ENCODE measurements at regions not wholly inside any gene's neighbourhood (a gene's known extent, or its start where the extent isn't known, plus 50 kb on each side); places are given as distances from the start of the nearest gene placed in this dataset.

- 83% methylated on average over 6 of the region's 6 CpGs for WGBS (ENCODE audit: insufficient coverage)
- Histone ChIP-seq H3K4me3 (ENCODE audit: control insufficient read depth in 1 of 2, extremely low read depth in 1 of 2, low read length in 1 of 2) (no peak overlapping the region), H3K9me3 (no peaks in the 10 kb centered on the region), H3K4me1 (ENCODE audit: control insufficient read depth in 1 of 2, extremely low read depth in 1 of 2, insufficient read depth in 2 of 2, low read length in 2 of 2) (no peaks in the 10 kb centered on the region), H3K36me3 (ENCODE audit: control insufficient read depth in 2 of 2, extremely low read depth in 1 of 2, insufficient read depth in 1 of 2, low read length in 1 of 2) (no peaks in the 10 kb centered on the region), H3K27ac (ENCODE audit: low read length) (no peak overlapping the region), H3K27me3 (replicated peaks in 1 of 2; ENCODE audit: control insufficient read depth in 2 of 2, extremely low read depth in 1 of 2, insufficient read depth in 2 of 2, low read length in 1 of 2) (peaks cover 0 to 15% of the 10 kb centered on the region in 2 experiments)
- H3K27me3 Mint-ChIP-seq, result peaks cover 29 to 31% of the 10 kb centered on the region in 2 donors
- ChIA-PET CTCF (no interaction called here), POLR2A (no interaction called here)
- H3K4me1 Mint-ChIP-seq, result no peaks in the 10 kb centered on the region
- DNase-seq (no peak), ATAC-seq (replicated peaks in 1 of 4) (no peak)
- H3K9me3 Mint-ChIP-seq, result no peaks in the 10 kb centered on the region
- H3K27ac Mint-ChIP-seq, result no peak overlapping the region
- H3K36me3 Mint-ChIP-seq, result no peaks in the 10 kb centered on the region
- no peak overlapping the region for H3K4me3 Mint-ChIP-seq
Observed at GRCh38 chr18:77377813-77378212, 128.2 kb downstream of the GALR1 start.

DNA sequence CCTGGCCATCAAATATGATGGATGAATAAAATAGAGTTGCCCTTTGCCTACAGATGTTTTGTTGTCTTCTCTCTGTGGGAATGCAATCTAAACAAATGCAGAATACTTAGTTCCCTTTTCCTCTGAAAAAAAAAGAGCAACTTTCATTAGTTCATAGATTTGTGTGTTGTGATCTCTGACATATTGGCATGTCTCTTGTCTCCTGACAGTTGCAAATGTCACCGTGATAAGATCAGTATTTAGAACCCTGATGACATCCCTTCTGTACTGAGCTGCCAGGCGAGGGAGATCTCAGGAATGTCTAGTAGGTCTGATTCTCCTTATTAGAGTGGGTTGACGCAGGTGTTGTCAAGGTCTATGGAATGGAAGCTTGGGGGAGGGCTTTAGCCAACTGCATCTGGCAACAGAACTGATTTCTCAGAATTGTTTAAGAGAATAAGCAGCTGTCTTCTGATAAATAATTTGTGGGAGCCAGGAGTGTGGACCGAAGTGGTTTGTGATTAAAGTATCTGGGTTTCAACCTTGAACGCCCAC lies 130.4 kb downstream of the GALR1 start:
- Histone ChIP-seq H3K36me3 (ENCODE audit: control insufficient read depth in 2 of 2, extremely low read depth in 1 of 2, insufficient read depth in 1 of 2, low read length in 1 of 2) (no peaks in the 10 kb centered on the region), H3K27me3 (replicated peaks in 1 of 2; ENCODE audit: control insufficient read depth in 2 of 2, extremely low read depth in 1 of 2, insufficient read depth in 2 of 2, low read length in 1 of 2) (peaks cover 0 to 21% of the 10 kb centered on the region in 2 experiments), H3K4me3 (ENCODE audit: control insufficient read depth in 1 of 2, extremely low read depth in 1 of 2, low read length in 1 of 2) (no peak overlapping the region), H3K4me1 (ENCODE audit: control insufficient read depth in 1 of 2, extremely low read depth in 1 of 2, insufficient read depth in 2 of 2, low read length in 2 of 2) (no peaks in the 10 kb centered on the region), H3K9me3 (no peaks in the 10 kb centered on the region), H3K27ac (ENCODE audit: low read length) (no peak overlapping the region)
- no peaks in the 10 kb centered on the region for H3K9me3 Mint-ChIP-seq
- no peak overlapping the region for H3K4me3 Mint-ChIP-seq
- H3K4me1 Mint-ChIP-seq, result no peaks in the 10 kb centered on the region
- no peak overlapping the region for H3K27ac Mint-ChIP-seq
- POLR2A ChIA-PET, result no interaction called here
- H3K36me3 Mint-ChIP-seq, result no peaks in the 10 kb centered on the region
- WGBS (ENCODE audit: insufficient coverage), result 68% methylated on average over 3 of the region's 5 CpGs
- ATAC-seq (replicated peaks in 1 of 4) (no peak), DNase-seq (no peak)
- CTCF ChIA-PET, result no interaction called here
- H3K27me3 Mint-ChIP-seq, result peaks cover 25 to 42% of the 10 kb centered on the region in 2 donors

DNA sequence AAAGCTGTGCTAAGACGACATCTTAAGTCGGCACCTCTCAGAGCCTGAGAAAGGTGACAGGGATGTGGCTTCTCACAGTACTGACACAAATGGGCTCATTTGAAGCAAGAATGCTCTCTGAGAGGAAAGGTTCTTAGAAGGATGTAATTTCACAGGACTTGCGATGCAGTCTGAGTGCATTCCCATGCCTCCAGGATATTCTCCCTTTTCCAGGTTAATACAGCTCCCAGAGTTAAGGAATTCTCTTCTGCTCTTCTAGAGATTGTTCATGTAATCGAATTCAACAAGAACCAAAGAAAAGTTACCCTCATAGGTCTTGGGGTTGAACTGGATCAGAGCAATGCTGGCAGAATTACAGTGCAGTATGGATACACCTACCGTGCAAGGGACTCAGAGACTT lies 131.0 kb downstream of the GALR1 start:
- no peaks in the 10 kb centered on the region for H3K36me3 ChIP-seq (ENCODE audit: control insufficient read depth in 2 of 2, extremely low read depth in 1 of 2, insufficient read depth in 1 of 2, low read length in 1 of 2)
- peaks cover 0 to 21% of the 10 kb centered on the region in 2 experiments for H3K27me3 ChIP-seq (replicated peaks in 1 of 2; ENCODE audit: control insufficient read depth in 2 of 2, extremely low read depth in 1 of 2, insufficient read depth in 2 of 2, low read length in 1 of 2)
- H3K4me3 Mint-ChIP-seq, result no peak overlapping the region
- no peaks in the 10 kb centered on the region for H3K9me3 Mint-ChIP-seq
- peaks cover 25 to 42% of the 10 kb centered on the region in 2 donors for H3K27me3 Mint-ChIP-seq
- ChIA-PET POLR2A (no interaction called here), CTCF (no interaction called here)
- H3K4me1 Mint-ChIP-seq, result peaks cover 0 to 3% (median 2%) of the 10 kb centered on the region in 3 donors
- no peaks in the 10 kb centered on the region for H3K4me1 ChIP-seq (ENCODE audit: control insufficient read depth in 1 of 2, extremely low read depth in 1 of 2, insufficient read depth in 2 of 2, low read length in 2 of 2)
- no peaks in the 10 kb centered on the region for H3K36me3 Mint-ChIP-seq
- no peak overlapping the region for H3K4me3 ChIP-seq (ENCODE audit: control insufficient read depth in 1 of 2, extremely low read depth in 1 of 2, low read length in 1 of 2)
- 100% methylated on average over 2 of the region's 5 CpGs for WGBS (ENCODE audit: insufficient coverage)
- no peaks in the 10 kb centered on the region for H3K9me3 ChIP-seq
- ATAC-seq (replicated peaks in 1 of 4) (no peak), DNase-seq (no peak)
- no peak overlapping the region for H3K27ac Mint-ChIP-seq
- no peak overlapping the region for H3K27ac ChIP-seq (ENCODE audit: low read length)

GRCh38 chr18:77392321-77392720 lies 142.7 kb downstream of the GALR1 start:
- DNase-seq, result no peak
- H3K4me1 ChIP-seq (ENCODE audit: control insufficient read depth in 1 of 2, extremely low read depth in 1 of 2, insufficient read depth in 2 of 2, low read length in 2 of 2), result no peaks in the 10 kb centered on the region
- no peak overlapping the region for H3K4me3 Mint-ChIP-seq
- peaks cover 0 to 3% (median 3%) of the 10 kb centered on the region in 3 donors for H3K9me3 Mint-ChIP-seq
- H3K9me3 ChIP-seq, result peaks cover 2% of the 10 kb centered on the region
- peaks cover 20 to 23% of the 10 kb centered on the region in 2 donors for H3K27me3 Mint-ChIP-seq
- H3K27me3 ChIP-seq (replicated peaks in 1 of 2; ENCODE audit: control insufficient read depth in 2 of 2, extremely low read depth in 1 of 2, insufficient read depth in 2 of 2, low read length in 1 of 2), result peaks cover 0 to 8% of the 10 kb centered on the region in 2 experiments
- no peak for ATAC-seq (replicated peaks in 1 of 4)
- no CpG with 5 or more reads among the region's 5 CpGs for WGBS (ENCODE audit: insufficient coverage)
- H3K27ac ChIP-seq (ENCODE audit: low read length), result no peak overlapping the region
- ChIA-PET POLR2A (no interaction called here), CTCF (no interaction called here)
- H3K36me3 Mint-ChIP-seq, result no peaks in the 10 kb centered on the region
- no peaks in the 10 kb centered on the region for H3K4me1 Mint-ChIP-seq
- no peak overlapping the region for H3K27ac Mint-ChIP-seq
- H3K4me3 ChIP-seq (ENCODE audit: control insufficient read depth in 1 of 2, extremely low read depth in 1 of 2, low read length in 1 of 2), result no peak overlapping the region
- H3K36me3 ChIP-seq (ENCODE audit: control insufficient read depth in 2 of 2, extremely low read depth in 1 of 2, insufficient read depth in 1 of 2, low read length in 1 of 2), result no peaks in the 10 kb centered on the region

- 46% methylated on average over 2 of the region's 5 CpGs for WGBS (ENCODE audit: insufficient coverage)
- no peaks in the 10 kb centered on the region for H3K36me3 Mint-ChIP-seq
- no peak overlapping the region for H3K4me3 Mint-ChIP-seq
- peaks cover 0 to 3% (median 3%) of the 10 kb centered on the region in 3 donors for H3K9me3 Mint-ChIP-seq
- no peaks in the 10 kb centered on the region for H3K36me3 ChIP-seq (ENCODE audit: control insufficient read depth in 2 of 2, extremely low read depth in 1 of 2, insufficient read depth in 1 of 2, low read length in 1 of 2)
- ChIA-PET CTCF (interaction anchor here in 1 of 2 donors (0.7 kb wide), 1 partner anchor 19 kb away, joined by 3 read pairs; no protein-coding TSS in a partner anchor), POLR2A (no interaction called here)
- H3K27me3 ChIP-seq (replicated peaks in 1 of 2; ENCODE audit: control insufficient read depth in 2 of 2, extremely low read depth in 1 of 2, insufficient read depth in 2 of 2, low read length in 1 of 2), result peaks cover 0 to 8% of the 10 kb centered on the region in 2 experiments
- H3K4me1 ChIP-seq (ENCODE audit: control insufficient read depth in 1 of 2, extremely low read depth in 1 of 2, insufficient read depth in 2 of 2, low read length in 2 of 2), result no peaks in the 10 kb centered on the region
- peaks cover 2% of the 10 kb centered on the region for H3K9me3 ChIP-seq
- DNase-seq, result no peak
- no peak overlapping the region for H3K27ac ChIP-seq (ENCODE audit: low read length)
- no peak overlapping the region for H3K4me3 ChIP-seq (ENCODE audit: control insufficient read depth in 1 of 2, extremely low read depth in 1 of 2, low read length in 1 of 2)
- H3K4me1 Mint-ChIP-seq, result no peaks in the 10 kb centered on the region
- peaks cover 20 to 23% of the 10 kb centered on the region in 2 donors for H3K27me3 Mint-ChIP-seq
- ATAC-seq (replicated peaks in 1 of 4), result no peak
- H3K27ac Mint-ChIP-seq, result no peak overlapping the region
Observed at GRCh38 chr18:77393519-77393918, 143.9 kb downstream of the GALR1 start.

DNA sequence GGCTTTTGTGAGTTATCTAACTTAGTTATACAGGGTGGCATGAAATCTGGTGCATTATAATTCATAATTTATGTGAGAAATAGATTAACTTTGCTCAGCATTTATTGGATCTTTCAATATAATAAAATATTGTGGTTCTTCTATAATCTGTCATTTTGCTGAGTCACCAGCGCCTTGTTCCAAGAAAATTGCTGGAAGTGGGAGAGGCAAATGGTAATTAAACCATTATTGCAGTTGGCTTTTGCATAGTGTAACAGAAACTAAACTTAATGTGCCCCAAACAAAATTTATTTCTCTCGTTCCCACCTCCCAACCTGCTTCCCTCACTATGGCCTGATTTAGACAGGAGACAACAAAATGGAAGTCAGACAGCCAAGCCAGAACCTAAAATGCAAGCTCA lies 146.3 kb downstream of the GALR1 start:
- H3K27me3 Mint-ChIP-seq, result peaks cover 11 to 15% of the 10 kb centered on the region in 2 donors
- ATAC-seq (replicated peaks in 1 of 4), result no peak
- no peak overlapping the region for H3K27ac Mint-ChIP-seq
- Histone ChIP-seq H3K27me3 (replicated peaks in 1 of 2; ENCODE audit: control insufficient read depth in 2 of 2, extremely low read depth in 1 of 2, insufficient read depth in 2 of 2, low read length in 1 of 2) (peaks cover 0 to 11% of the 10 kb centered on the region in 2 experiments), H3K4me3 (ENCODE audit: control insufficient read depth in 1 of 2, extremely low read depth in 1 of 2, low read length in 1 of 2) (no peak overlapping the region), H3K9me3 (peaks cover 2% of the 10 kb centered on the region), H3K4me1 (ENCODE audit: control insufficient read depth in 1 of 2, extremely low read depth in 1 of 2, insufficient read depth in 2 of 2, low read length in 2 of 2) (no peaks in the 10 kb centered on the region), H3K36me3 (ENCODE audit: control insufficient read depth in 2 of 2, extremely low read depth in 1 of 2, insufficient read depth in 1 of 2, low read length in 1 of 2) (no peaks in the 10 kb centered on the region), H3K27ac (ENCODE audit: low read length) (no peak overlapping the region)
- H3K4me1 Mint-ChIP-seq, result no peaks in the 10 kb centered on the region
- WGBS (ENCODE audit: insufficient coverage), result no CpG with 5 or more reads among the region's 2 CpGs
- POLR2A ChIA-PET, result no interaction called here
- CTCF ChIA-PET, result no interaction called here
- no peak overlapping the region for H3K4me3 Mint-ChIP-seq
- no peak for DNase-seq
- peaks cover 0 to 3% (median 3%) of the 10 kb centered on the region in 3 donors for H3K9me3 Mint-ChIP-seq
- H3K36me3 Mint-ChIP-seq, result no peaks in the 10 kb centered on the region

DNA sequence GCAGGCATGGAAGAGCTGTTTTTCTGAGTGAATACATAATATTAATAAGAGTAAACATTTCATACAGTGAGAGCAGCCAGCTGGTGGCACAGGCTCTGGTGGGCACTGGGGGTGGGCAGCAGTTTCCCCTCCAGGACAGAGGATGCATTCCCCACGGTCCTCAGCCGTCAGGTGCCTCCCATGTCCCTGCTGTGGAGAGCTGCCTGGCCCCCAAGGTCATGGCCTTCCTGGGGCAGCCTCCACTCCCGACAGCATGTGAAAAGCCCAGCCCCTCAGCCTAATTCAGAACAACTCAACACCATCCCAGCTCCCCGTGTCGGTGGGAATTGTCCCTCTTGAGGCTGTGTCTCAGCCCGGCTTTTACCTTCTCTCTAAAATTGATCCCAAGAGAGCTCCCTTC lies 147.4 kb downstream of the GALR1 start:
- peaks cover 8 to 12% of the 10 kb centered on the region in 2 donors for H3K27me3 Mint-ChIP-seq
- DNase-seq, result no peak
- no peaks in the 10 kb centered on the region for H3K9me3 ChIP-seq
- no peak overlapping the region for H3K27ac Mint-ChIP-seq
- no peak for ATAC-seq (replicated peaks in 1 of 4)
- H3K27ac ChIP-seq (ENCODE audit: low read length), result no peak overlapping the region
- no peak overlapping the region for H3K4me3 ChIP-seq (ENCODE audit: control insufficient read depth in 1 of 2, extremely low read depth in 1 of 2, low read length in 1 of 2)
- H3K9me3 Mint-ChIP-seq, result peaks cover 0 to 3% (median 3%) of the 10 kb centered on the region in 3 donors
- H3K36me3 Mint-ChIP-seq, result no peaks in the 10 kb centered on the region
- H3K4me3 Mint-ChIP-seq, result no peak overlapping the region
- CTCF ChIA-PET, result no interaction called here
- H3K36me3 ChIP-seq (ENCODE audit: control insufficient read depth in 2 of 2, extremely low read depth in 1 of 2, insufficient read depth in 1 of 2, low read length in 1 of 2), result no peaks in the 10 kb centered on the region
- H3K4me1 Mint-ChIP-seq, result no peaks in the 10 kb centered on the region
- POLR2A ChIA-PET, result no interaction called here
- no peaks in the 10 kb centered on the region for H3K4me1 ChIP-seq (ENCODE audit: control insufficient read depth in 1 of 2, extremely low read depth in 1 of 2, insufficient read depth in 2 of 2, low read length in 2 of 2)
- H3K27me3 ChIP-seq (replicated peaks in 1 of 2; ENCODE audit: control insufficient read depth in 2 of 2, extremely low read depth in 1 of 2, insufficient read depth in 2 of 2, low read length in 1 of 2), result peaks cover 0 to 11% of the 10 kb centered on the region in 2 experiments
- WGBS (ENCODE audit: insufficient coverage), result 58% methylated on average over 6 of the region's 6 CpGs
